Fibroblast of lung (primary cell): ENCODE measurements at regions not wholly inside any gene's neighbourhood (a gene's known extent, or its start where the extent isn't known, plus 50 kb on each side); places are given as distances from the start of the nearest gene placed in this dataset.

ENCODE experiments used
- EZH2 ChIP-seq: IDR thresholded peaks from 2 replicates; pipeline ENCODE4 v1.5.1; 2012; ENCODE audit warnings: low read length, control low read depth, mild to moderate bottlenecking; ENCODE audit errors: missing control alignments
- TF ChIP-seq, protein P1 (sequence below), 2 donors: IDR thresholded peaks in 1 of 2; conservative IDR thresholded peaks in 1 of 2; 1 replicate in 1 of 2; 2 replicates in 1 of 2; pipeline ENCODE4 v1.5.1; 2011 to 2012; ENCODE audit warnings: low read length in 2 of 2, control low read depth in 1 of 2, inconsistent platforms in 1 of 2, low read depth in 1 of 2, mild to moderate bottlenecking in 1 of 2

DNA sequence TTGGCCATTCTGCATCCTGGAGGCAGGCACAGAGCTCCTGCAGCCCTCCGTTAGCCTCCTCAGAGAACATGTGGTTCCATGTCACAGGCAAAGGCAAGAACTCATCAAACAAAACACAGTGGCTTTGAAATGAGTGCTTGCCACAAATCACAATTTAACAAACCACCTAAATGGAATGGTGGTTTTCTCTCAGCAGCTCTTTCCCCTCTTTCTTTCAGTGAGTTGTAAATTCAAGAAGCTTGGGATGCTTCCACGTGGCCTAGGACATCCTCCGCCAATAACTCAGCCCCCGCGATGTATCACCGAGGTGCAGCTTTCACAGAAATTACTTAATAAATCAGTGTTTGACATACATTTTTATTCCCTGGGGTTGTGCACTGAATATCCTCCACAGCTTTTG, 65.4 kb upstream of the RFC3 start:
- TF ChIP-seq, protein P1, sequence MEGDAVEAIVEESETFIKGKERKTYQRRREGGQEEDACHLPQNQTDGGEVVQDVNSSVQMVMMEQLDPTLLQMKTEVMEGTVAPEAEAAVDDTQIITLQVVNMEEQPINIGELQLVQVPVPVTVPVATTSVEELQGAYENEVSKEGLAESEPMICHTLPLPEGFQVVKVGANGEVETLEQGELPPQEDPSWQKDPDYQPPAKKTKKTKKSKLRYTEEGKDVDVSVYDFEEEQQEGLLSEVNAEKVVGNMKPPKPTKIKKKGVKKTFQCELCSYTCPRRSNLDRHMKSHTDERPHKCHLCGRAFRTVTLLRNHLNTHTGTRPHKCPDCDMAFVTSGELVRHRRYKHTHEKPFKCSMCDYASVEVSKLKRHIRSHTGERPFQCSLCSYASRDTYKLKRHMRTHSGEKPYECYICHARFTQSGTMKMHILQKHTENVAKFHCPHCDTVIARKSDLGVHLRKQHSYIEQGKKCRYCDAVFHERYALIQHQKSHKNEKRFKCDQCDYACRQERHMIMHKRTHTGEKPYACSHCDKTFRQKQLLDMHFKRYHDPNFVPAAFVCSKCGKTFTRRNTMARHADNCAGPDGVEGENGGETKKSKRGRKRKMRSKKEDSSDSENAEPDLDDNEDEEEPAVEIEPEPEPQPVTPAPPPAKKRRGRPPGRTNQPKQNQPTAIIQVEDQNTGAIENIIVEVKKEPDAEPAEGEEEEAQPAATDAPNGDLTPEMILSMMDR (conservative IDR thresholded peaks at IDR 0.05 in 1 of 2, IDR thresholded peaks at IDR 0.05 in 1 of 2; ENCODE audit: low read depth in 1 of 2, low read length in 2 of 2) = no peak
- no peak for TF ChIP-seq EZH2
